Mesothelial cell of epicardium (in vitro differentiated cells): ENCODE measurements at regions not wholly inside any gene's neighbourhood (a gene's known extent, or its start where the extent isn't known, plus 50 kb on each side); places are given as distances from the start of the nearest gene placed in this dataset.
"Not testable (repeated sequence)": the region's sequence is repeated elsewhere in the genome, so short reads cannot be mapped to it uniquely, and the experiment has no call there.

ENCODE experiments used
- DNase-seq, 2 experiments: peaks; one replicate each; pipeline ENCODE4 v3.0.0; 2021; ENCODE audit warnings: low spot score in 2 of 2; ENCODE audit not compliant: unreplicated experiment in 2 of 2
- H3K27ac Mint-ChIP-seq: 2 replicates; pipeline ENCODE4 v1.8.0; 2021; ENCODE audit warnings: mixed read lengths
- H3K27me3 Mint-ChIP-seq: 2 replicates; pipeline ENCODE4 v1.8.0; 2021; ENCODE audit warnings: low read depth, mixed read lengths
- H3K36me3 Mint-ChIP-seq: 2 replicates; pipeline ENCODE4 v1.8.0; 2021; ENCODE audit warnings: mixed read lengths
- H3K4me1 Mint-ChIP-seq: 2 replicates; pipeline ENCODE4 v1.8.0; 2021; ENCODE audit warnings: mixed read lengths
- H3K4me3 Mint-ChIP-seq: 2 replicates; pipeline ENCODE4 v1.8.0; 2021; ENCODE audit warnings: mild to moderate bottlenecking, moderate library complexity, mixed read lengths
- H3K9me3 Mint-ChIP-seq: 2 replicates; pipeline ENCODE4 v1.8.0; 2021; ENCODE audit warnings: mixed read lengths
- TF ChIP-seq, protein P1 (sequence below): fragments of 200-600 bp; sonication (generic); IDR thresholded peaks from one replicate; pipeline ENCODE4 v1.5.0; 2021; ENCODE audit warnings: antibody characterized with exemption; ENCODE audit not compliant: unreplicated experiment

DNA sequence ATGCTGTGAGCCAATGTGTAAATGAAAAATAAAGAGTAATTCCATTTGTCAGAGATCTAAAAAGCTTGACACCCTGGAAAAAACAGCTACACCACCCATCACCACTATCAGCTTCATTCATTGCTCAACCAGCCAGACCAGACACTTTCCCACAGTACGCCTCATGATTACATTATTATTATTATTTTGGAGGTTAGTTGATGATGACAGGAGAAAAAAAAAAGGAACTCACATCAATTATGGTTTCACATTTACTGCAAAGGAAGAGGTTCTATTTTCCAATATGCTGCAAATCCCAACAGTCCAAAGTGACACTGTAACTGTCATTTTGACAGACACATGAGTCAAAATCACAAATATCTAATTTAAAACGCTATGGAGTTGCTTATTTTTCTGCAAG is 134.7 kb upstream of the TSC22D2 start:
- no peaks in the 10 kb centered on the region for H3K36me3 Mint-ChIP-seq
- no peak overlapping the region for H3K27ac Mint-ChIP-seq
- TF ChIP-seq, protein P1, sequence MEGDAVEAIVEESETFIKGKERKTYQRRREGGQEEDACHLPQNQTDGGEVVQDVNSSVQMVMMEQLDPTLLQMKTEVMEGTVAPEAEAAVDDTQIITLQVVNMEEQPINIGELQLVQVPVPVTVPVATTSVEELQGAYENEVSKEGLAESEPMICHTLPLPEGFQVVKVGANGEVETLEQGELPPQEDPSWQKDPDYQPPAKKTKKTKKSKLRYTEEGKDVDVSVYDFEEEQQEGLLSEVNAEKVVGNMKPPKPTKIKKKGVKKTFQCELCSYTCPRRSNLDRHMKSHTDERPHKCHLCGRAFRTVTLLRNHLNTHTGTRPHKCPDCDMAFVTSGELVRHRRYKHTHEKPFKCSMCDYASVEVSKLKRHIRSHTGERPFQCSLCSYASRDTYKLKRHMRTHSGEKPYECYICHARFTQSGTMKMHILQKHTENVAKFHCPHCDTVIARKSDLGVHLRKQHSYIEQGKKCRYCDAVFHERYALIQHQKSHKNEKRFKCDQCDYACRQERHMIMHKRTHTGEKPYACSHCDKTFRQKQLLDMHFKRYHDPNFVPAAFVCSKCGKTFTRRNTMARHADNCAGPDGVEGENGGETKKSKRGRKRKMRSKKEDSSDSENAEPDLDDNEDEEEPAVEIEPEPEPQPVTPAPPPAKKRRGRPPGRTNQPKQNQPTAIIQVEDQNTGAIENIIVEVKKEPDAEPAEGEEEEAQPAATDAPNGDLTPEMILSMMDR = no peak
- H3K4me3 Mint-ChIP-seq = no peak overlapping the region
- H3K27me3 Mint-ChIP-seq = no peaks in the 10 kb centered on the region
- DNase-seq = no peak
- H3K9me3 Mint-ChIP-seq = peaks cover 9% of the 10 kb centered on the region
- peaks cover 67% of the 10 kb centered on the region for H3K4me1 Mint-ChIP-seq

DNA sequence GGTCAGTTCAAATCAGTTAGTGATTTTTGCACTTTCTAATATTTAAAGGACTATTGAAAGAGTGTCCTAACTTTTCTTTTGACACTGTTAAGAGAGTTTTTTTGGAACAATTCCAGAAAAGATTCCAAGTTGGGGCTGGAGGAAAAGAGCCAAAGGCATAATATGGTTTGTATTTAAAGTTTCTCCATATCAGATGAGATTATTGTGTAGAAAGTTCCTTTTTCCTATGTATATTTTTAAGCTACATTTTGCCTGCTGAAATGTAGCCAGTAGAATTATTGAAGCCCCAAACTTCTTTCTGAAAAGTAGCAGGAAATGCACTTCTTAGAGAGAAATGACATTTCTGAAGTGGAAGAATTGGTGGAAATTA is 136.5 kb upstream of the TSC22D2 start:
- Mint-ChIP-seq H3K27ac (peak overlapping the region; percentile 35), H3K9me3 (peaks cover 9% of the 10 kb centered on the region), H3K27me3 (no peaks in the 10 kb centered on the region), H3K36me3 (no peaks in the 10 kb centered on the region), H3K4me3 (no peak overlapping the region), H3K4me1 (peaks cover 53% of the 10 kb centered on the region)
- no peak for DNase-seq
- TF ChIP-seq, protein P1 = no peak

DNA sequence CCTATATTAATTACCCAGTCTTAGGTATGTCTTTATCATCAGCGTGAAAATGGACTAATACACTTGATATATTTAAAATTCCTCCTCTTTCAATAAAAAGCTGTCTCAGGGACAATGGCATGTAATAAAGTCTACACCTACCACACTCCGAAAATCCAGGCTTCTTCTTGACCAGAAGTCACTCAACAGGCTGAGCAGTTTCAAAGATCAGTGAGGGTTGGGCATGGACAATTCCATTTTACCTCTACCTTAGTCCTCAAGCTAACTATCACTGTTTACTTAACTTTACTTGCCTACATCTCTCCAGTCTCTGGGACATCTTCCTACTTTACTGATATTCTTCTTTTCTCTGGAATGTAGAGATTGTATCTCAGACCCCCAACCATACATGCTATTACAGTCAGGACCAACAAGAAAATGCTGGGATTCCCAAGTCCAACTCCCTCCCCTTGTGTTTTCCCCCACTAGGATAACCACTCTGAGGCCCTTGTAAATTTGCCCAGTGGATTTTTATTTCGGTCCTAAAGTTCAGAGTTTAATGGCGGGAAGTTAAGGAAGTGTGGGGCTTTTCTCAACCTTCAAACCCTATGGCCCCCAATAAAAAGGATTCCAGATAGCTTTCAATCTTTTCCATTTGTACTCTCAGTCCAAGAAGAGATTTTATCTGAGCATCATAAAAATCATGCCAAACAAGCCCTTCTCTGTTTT is 137.1 kb upstream of the TSC22D2 start:
- Mint-ChIP-seq H3K4me3 (no peak overlapping the region), H3K36me3 (no peaks in the 10 kb centered on the region), H3K27me3 (no peaks in the 10 kb centered on the region), H3K4me1 (peaks cover 50% of the 10 kb centered on the region), H3K27ac (peak overlapping the region; percentile 35), H3K9me3 (peaks cover 9% of the 10 kb centered on the region)
- TF ChIP-seq, protein P1 = no peak
- no peak for DNase-seq

DNA sequence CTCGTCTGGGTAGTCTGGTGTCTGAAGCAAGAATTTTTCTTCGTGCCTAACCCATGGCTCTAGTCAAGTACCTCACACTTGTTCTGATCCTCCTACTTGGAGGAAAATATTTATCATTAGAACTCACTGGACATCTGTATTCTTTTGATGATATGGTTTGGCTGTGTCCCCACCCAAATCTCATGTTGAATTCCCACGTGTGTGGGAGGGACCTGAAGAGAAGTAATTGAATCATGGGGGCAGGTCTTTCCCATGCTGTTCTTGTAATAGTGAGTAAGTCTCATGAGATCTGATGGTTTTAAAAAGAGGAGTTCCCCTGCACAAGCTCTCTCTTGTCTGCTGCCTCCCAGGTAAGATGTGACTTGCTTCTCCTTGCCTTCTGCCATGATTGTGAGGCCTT is 137.7 kb upstream of the TSC22D2 start:
- not testable (repeated sequence) for H3K27me3 Mint-ChIP-seq, H3K27ac Mint-ChIP-seq
- peaks cover 46% of the 10 kb centered on the region for H3K4me1 Mint-ChIP-seq

DNA sequence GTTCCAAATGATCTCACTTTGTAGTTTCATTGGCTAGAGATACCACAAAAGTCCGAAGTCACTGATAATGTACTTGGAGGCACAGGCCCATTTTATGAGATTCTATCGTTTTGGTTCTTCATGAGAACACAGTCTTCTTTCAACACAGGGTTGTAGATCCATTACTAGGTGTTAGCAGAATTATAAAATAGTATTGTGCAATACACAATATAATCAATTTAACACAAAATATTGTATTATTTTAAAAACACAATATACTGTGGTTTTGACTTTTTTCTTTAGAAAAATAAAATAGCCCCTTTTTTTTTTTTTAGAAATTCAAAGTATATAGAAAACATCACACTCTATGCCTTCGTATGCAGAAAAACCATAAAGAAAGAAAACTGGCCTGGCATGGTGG is 138.6 kb upstream of the TSC22D2 start:
- peaks cover 9% of the 10 kb centered on the region for H3K9me3 Mint-ChIP-seq
- peak overlapping the region; percentile 33 for H3K27ac Mint-ChIP-seq
- DNase-seq = no peak
- no peaks in the 10 kb centered on the region for H3K27me3 Mint-ChIP-seq
- TF ChIP-seq, protein P1 = no peak
- H3K4me1 Mint-ChIP-seq = peaks cover 46% of the 10 kb centered on the region
- H3K4me3 Mint-ChIP-seq = no peak overlapping the region
- no peaks in the 10 kb centered on the region for H3K36me3 Mint-ChIP-seq

More for the DNA sequence above, 137.7 kb upstream of the TSC22D2 start:
- H3K9me3 Mint-ChIP-seq, DNase-seq, H3K36me3 Mint-ChIP-seq, H3K4me3 Mint-ChIP-seq: not testable (repeated sequence)

DNA sequence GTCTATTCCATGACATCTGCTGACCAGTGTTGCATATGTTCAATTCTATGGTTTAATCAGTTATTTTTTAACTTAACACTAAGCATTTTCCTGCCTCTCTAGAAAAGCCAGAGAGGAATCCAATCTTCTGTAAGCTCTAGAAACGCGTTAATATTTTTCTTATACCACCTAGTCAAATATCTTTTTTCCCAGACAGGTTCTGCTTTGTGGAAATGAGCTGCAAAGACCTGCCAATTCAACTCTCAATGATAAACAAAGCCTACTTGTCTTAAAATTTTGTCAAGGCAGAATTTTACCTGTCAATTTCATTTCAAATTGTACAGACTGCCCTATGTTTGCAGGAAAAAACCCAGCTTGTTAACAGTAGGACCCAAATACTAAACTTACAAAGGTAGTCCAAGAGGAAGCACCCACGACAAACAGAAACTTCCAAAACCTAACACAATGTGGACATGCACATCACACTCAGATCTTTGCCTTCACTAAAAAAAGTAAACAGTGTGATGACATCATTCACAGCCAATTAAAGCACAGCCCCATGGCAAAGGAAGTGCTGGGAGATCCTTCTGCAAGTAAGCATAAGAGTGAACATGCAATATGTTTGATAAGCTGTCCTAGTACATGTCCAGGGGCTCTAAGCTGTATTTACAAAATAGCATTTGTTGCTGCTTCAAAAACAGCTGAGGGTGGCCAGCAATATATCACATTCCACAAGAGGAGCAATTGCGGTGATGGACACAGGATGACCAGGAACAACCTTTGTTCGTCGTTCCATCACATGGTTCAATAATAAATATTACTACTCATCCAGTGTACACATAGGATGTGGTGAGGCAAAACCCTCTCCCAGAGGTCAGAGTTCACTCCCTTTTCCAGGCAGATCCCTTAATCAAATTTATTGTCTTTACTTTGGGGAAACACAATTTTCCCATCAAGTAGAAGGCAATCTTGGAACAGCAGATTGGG is 139.4 kb upstream of the TSC22D2 start:
- no peak for DNase-seq
- Mint-ChIP-seq H3K27ac (no peak overlapping the region), H3K27me3 (no peaks in the 10 kb centered on the region), H3K4me3 (no peak overlapping the region), H3K4me1 (peaks cover 46% of the 10 kb centered on the region), H3K36me3 (no peaks in the 10 kb centered on the region), H3K9me3 (peaks cover 9% of the 10 kb centered on the region)
- TF ChIP-seq, protein P1 = no peak
